Right atrium auricular region (tissue), 2 donors: ENCODE measurements at regions not wholly inside any gene's neighbourhood (a gene's known extent, or its start where the extent isn't known, plus 50 kb on each side); places are given as distances from the start of the nearest gene placed in this dataset.

Experiments used
- DNase-seq: peaks from one replicate; pipeline ENCODE4 v3.0.0-alpha.2; 2019; ENCODE audit warnings: low spot score
- H3K27ac ChIP-seq, 2 donors: fragments of 200-600 bp; sonication (generic); 1 replicate in 1 of 2; 2 replicates in 1 of 2; pipeline ENCODE4 v1.5.1; 2016 to 2019
- H3K27me3 ChIP-seq, 2 donors: fragments of 200-600 bp; sonication (generic); one replicate each; pipeline versions ENCODE4 v1.5.1 to v1.6.0; 2017 to 2019
- H3K36me3 ChIP-seq: fragments of 200-600 bp; sonication (generic); one replicate; pipeline ENCODE4 v1.5.1; 2016
- H3K4me1 ChIP-seq, 2 donors: fragments of 200-600 bp; sonication (generic); one replicate each; pipeline versions ENCODE4 v1.5.1 to v1.6.0; 2017 to 2019
- H3K4me3 ChIP-seq, 2 donors: fragments of 200-600 bp; sonication (generic); 1 replicate in 1 of 2; 2 replicates in 1 of 2; pipeline ENCODE4 v1.5.1; 2017 to 2019; ENCODE audit warnings: mild to moderate bottlenecking in 1 of 2, moderate library complexity in 1 of 2
- H3K9me3 ChIP-seq, 2 donors: fragments of 200-600 bp; sonication (generic); one replicate each; pipeline ENCODE4 v1.5.1; 2019
- CTCF ChIP-seq, 2 donors: fragments of 200-600 bp; sonication (generic); IDR thresholded peaks; one replicate each; pipeline ENCODE4 v1.5.1; 2019; ENCODE audit warnings: antibody characterized with exemption in 2 of 2

- no peak for TF ChIP-seq CTCF (IDR thresholded peaks at IDR 0.05)
Observed at GRCh38 chr20:4455996-4456395, 206.9 kb upstream of the ADRA1D start.

GRCh38 chr20:4455301-4455701, 206.2 kb upstream of the ADRA1D start:
- Histone ChIP-seq H3K36me3 (no peaks in the 10 kb centered on the region), H3K27me3 (no peaks in the 10 kb centered on the region), H3K4me1 (no peaks in the 10 kb centered on the region), H3K27ac (no peak overlapping the region), H3K9me3 (no peaks in the 10 kb centered on the region), H3K4me3 (no peak overlapping the region)
- DNase-seq: no peak
- no peak for TF ChIP-seq CTCF (IDR thresholded peaks at IDR 0.05)

More at GRCh38 chr20:4455996-4456395, 206.9 kb upstream of the ADRA1D start:
- Histone ChIP-seq H3K27me3 (no peaks in the 10 kb centered on the region), H3K27ac (no peak overlapping the region), H3K36me3 (no peaks in the 10 kb centered on the region), H3K9me3 (no peaks in the 10 kb centered on the region), H3K4me3 (no peak overlapping the region), H3K4me1 (no peaks in the 10 kb centered on the region)
- no peak for DNase-seq

GRCh38 chr20:4454111-4454510, 205.0 kb upstream of the ADRA1D start:
- Histone ChIP-seq H3K27ac (no peak overlapping the region), H3K4me3 (no peak overlapping the region), H3K27me3 (no peaks in the 10 kb centered on the region), H3K4me1 (no peaks in the 10 kb centered on the region), H3K36me3 (no peaks in the 10 kb centered on the region), H3K9me3 (no peaks in the 10 kb centered on the region)
- DNase-seq: no peak
- no peak for TF ChIP-seq CTCF (IDR thresholded peaks at IDR 0.05)

GRCh38 chr20:4453359-4453758, 204.3 kb upstream of the ADRA1D start:
- no peak for TF ChIP-seq CTCF (IDR thresholded peaks at IDR 0.05)
- no peak overlapping the region for H3K4me3 ChIP-seq
- DNase-seq: no peak
- H3K27ac ChIP-seq: no peak overlapping the region
- H3K36me3 ChIP-seq: no peaks in the 10 kb centered on the region
- no peaks in the 10 kb centered on the region for H3K4me1 ChIP-seq
- H3K27me3 ChIP-seq: no peaks in the 10 kb centered on the region
- H3K9me3 ChIP-seq: no peaks in the 10 kb centered on the region

- TF ChIP-seq CTCF (IDR thresholded peaks at IDR 0.05): no peak
- H3K4me1 ChIP-seq: no peaks in the 10 kb centered on the region
- H3K27ac ChIP-seq: no peak overlapping the region
- H3K36me3 ChIP-seq: no peaks in the 10 kb centered on the region
- DNase-seq: no peak
- no peaks in the 10 kb centered on the region for H3K27me3 ChIP-seq
- H3K4me3 ChIP-seq: no peak overlapping the region
- H3K9me3 ChIP-seq: no peaks in the 10 kb centered on the region
Observed at GRCh38 chr20:4451487-4452081, 202.5 kb upstream of the ADRA1D start.
